ENCODE measurements at regions not wholly inside any gene's neighbourhood (a gene's known extent, or its start where the extent isn't known, plus 50 kb on each side); places are given as distances from the start of the nearest gene placed in this dataset.

GRCh38 chr15:93200081-93200836 lies 111.2 kb upstream of the RGMA start:
- Histone ChIP-seq H3K4me1 (ENCODE audit: control insufficient read depth, insufficient read depth, low read length) (no peaks in the 10 kb centered on the region), H2AK9ac (replicated peaks; ENCODE audit: low read depth, low read length, poor library complexity) (no peak overlapping the region), H3K9me3 (ENCODE audit: control insufficient read depth, insufficient read depth, low read length) (peaks cover 25% of the 10 kb centered on the region), H3K4ac (ENCODE audit: low read depth, low read length) (no peak overlapping the region), H4K20me1 (ENCODE audit: insufficient read depth, low read length) (no peaks in the 10 kb centered on the region), H4K91ac (ENCODE audit: insufficient read depth, low read depth, low read length) (no peak overlapping the region), H3K18ac (ENCODE audit: low read depth, low read length) (no peak overlapping the region), H2BK120ac (ENCODE audit: low read depth, low read length) (no peak overlapping the region), H2BK20ac (ENCODE audit: low read depth, low read length) (no peak overlapping the region), H3K27ac (ENCODE audit: insufficient read depth, low read length) (no peak overlapping the region), H3K14ac (replicated peaks; ENCODE audit: low read depth, low read length) (no peak overlapping the region), H3K36me3 (ENCODE audit: control insufficient read depth, insufficient read depth, low read length) (no peaks in the 10 kb centered on the region), H2BK15ac (ENCODE audit: low read depth, low read length) (no peak overlapping the region), H3K4me2 (ENCODE audit: low read depth, low read length) (no peak overlapping the region), H4K5ac (ENCODE audit: low read depth, low read length) (no peak overlapping the region), H3K9me1 (ENCODE audit: insufficient read depth, low read length) (no peaks in the 10 kb centered on the region), H4K8ac (ENCODE audit: low read depth in 2 of 2, low read length in 2 of 2) (no peak overlapping the region), H2AK5ac (ENCODE audit: low read depth, low read length) (no peak overlapping the region), H2AFZ (replicated peaks; ENCODE audit: low read length, poor library complexity) (no peak overlapping the region), H2BK5ac (ENCODE audit: low read depth, low read length, poor library complexity, severe bottlenecking) (no peak overlapping the region), H3K79me1 (ENCODE audit: low read depth in 1 of 2, low read length in 2 of 2) (no peaks in the 10 kb centered on the region), H3K27me3 (ENCODE audit: control insufficient read depth, insufficient read depth, low read length) (no peaks in the 10 kb centered on the region), H3K56ac (ENCODE audit: extremely low read depth, insufficient read depth, low read length) (no peak overlapping the region), H3K4me3 (ENCODE audit: insufficient read depth, low read depth, low read length) (no peak overlapping the region), H3K23ac (ENCODE audit: low read depth, low read length) (no peak overlapping the region), H3K9ac (ENCODE audit: low read depth, low read length) (no peak overlapping the region)
- dilution Hi-C loops (cut with HindIII; ENCODE audit: low sequenced_read_pairs, unreplicated experiment) (no loop called here), in situ Hi-C loops (cut with MboI; ENCODE audit: low sequenced_read_pairs) (no loop called here), intact Hi-C loops (cut with micrococcal nuclease) (no loop called here)
- DNase-seq (no peak), ATAC-seq (ENCODE audit: low read depth) (no peak)
- BruUV-seq (replicated peaks), result no TSS peak
- ChIA-PET POLR2A (ENCODE audit: unreplicated experiment) (no interaction called here), CTCF (no interaction called here)
- TF ChIP-seq RFX5 (IDR thresholded peaks at IDR 0.05; ENCODE audit: low read depth, low read length) (no peak), MXI1 (IDR thresholded peaks at IDR 0.05; ENCODE audit: borderline replicate concordance, low read depth, low read length) (no peak), MAFK (IDR thresholded peaks at IDR 0.05; ENCODE audit: low read depth, low read length) (no peak), MAZ (IDR thresholded peaks at IDR 0.05; ENCODE audit: borderline replicate concordance, low read depth, low read length) (no peak), POLR2A (IDR thresholded peaks at IDR 0.05; ENCODE audit: low read depth, low read length) (no peak), RCOR1 (IDR thresholded peaks at IDR 0.05; ENCODE audit: insufficient replicate concordance, low read length) (no peak), FOS (IDR thresholded peaks at IDR 0.05; ENCODE audit: low read depth, low read length) (no peak), NFE2L2 (IDR thresholded peaks at IDR 0.05; ENCODE audit: low read depth, low read length) (no peak), CTCF (conservative IDR thresholded peaks at IDR 0.05; ENCODE audit: low read depth, low read length) (no peak)
- 40% methylated on average over 1 of the region's 6 CpGs; no CpG with 5 or more reads in 1 of the 2 experiments for WGBS, 2 experiments (ENCODE audit: extremely low coverage in 2 of 2, insufficient read length in 1 of 2)
